ENCODE measurements at regions not wholly inside any gene's neighbourhood (a gene's known extent, or its start where the extent isn't known, plus 50 kb on each side); places are given as distances from the start of the nearest gene placed in this dataset.

GRCh38 chr7:106603346-106603745 is 57.6 kb downstream of the CCDC71L start:
- ChIA-PET POLR2A (no interaction called here), CTCF (no interaction called here)
- no peak for TF ChIP-seq CTCF (IDR thresholded peaks at IDR 0.05; ENCODE audit: insufficient read depth in 1 of 2, low read depth in 1 of 2, low read length in 1 of 2, severe bottlenecking in 1 of 2, unreplicated experiment in 1 of 2)

GRCh38 chr7:106602062-106602461 is 58.9 kb downstream of the CCDC71L start:
- no peaks in the 10 kb centered on the region for H3K27me3 Mint-ChIP-seq (ENCODE audit: insufficient read depth, unreplicated experiment)
- no peaks in the 10 kb centered on the region for H3K4me1 Mint-ChIP-seq (ENCODE audit: low read depth, unreplicated experiment)
- H3K27ac Mint-ChIP-seq (ENCODE audit: unreplicated experiment): no peak overlapping the region
- Histone ChIP-seq H3K4me3 (ENCODE audit: low read depth, low read length) (no peak overlapping the region), H3K36me3 (ENCODE audit: control insufficient read depth, insufficient read depth, low read length) (no peaks in the 10 kb centered on the region), H3K27me3 (replicated peaks; ENCODE audit: control insufficient read depth, insufficient read depth, low read length) (no peaks in the 10 kb centered on the region), H3K9me3 (no peaks in the 10 kb centered on the region), H3K4me1 (peaks cover 10% of the 10 kb centered on the region)
- DNase-seq: no peak
- H3K36me3 Mint-ChIP-seq (ENCODE audit: insufficient read depth, unreplicated experiment): no peaks in the 10 kb centered on the region
- intact Hi-C loops (cut with micrococcal nuclease; ENCODE audit: unreplicated experiment): no loop called here
- CTCF ChIA-PET: no interaction called here
- no peaks in the 10 kb centered on the region for H3K9me3 Mint-ChIP-seq (ENCODE audit: unreplicated experiment)
- no peak for TF ChIP-seq CTCF (IDR thresholded peaks at IDR 0.05; ENCODE audit: insufficient read depth in 1 of 2, low read depth in 1 of 2, low read length in 1 of 2, severe bottlenecking in 1 of 2, unreplicated experiment in 1 of 2)
- no peak overlapping the region for H3K4me3 Mint-ChIP-seq (ENCODE audit: unreplicated experiment)
- POLR2A ChIA-PET: no interaction called here
- no TSS peak for BruUV-seq (replicated peaks)

More at GRCh38 chr7:106603346-106603745, 57.6 kb downstream of the CCDC71L start:
- no peak for DNase-seq
- H3K27me3 ChIP-seq (replicated peaks; ENCODE audit: control insufficient read depth, insufficient read depth, low read length): no peaks in the 10 kb centered on the region
- no peaks in the 10 kb centered on the region for H3K4me1 Mint-ChIP-seq (ENCODE audit: low read depth, unreplicated experiment)
- BruUV-seq (replicated peaks): no TSS peak
- H3K9me3 Mint-ChIP-seq (ENCODE audit: unreplicated experiment): no peaks in the 10 kb centered on the region
- H3K27ac Mint-ChIP-seq (ENCODE audit: unreplicated experiment): no peak overlapping the region
- no peak overlapping the region for H3K4me3 ChIP-seq (ENCODE audit: low read depth, low read length)
- H3K36me3 Mint-ChIP-seq (ENCODE audit: insufficient read depth, unreplicated experiment): no peaks in the 10 kb centered on the region
- no peaks in the 10 kb centered on the region for H3K9me3 ChIP-seq
- peaks cover 10% of the 10 kb centered on the region for H3K4me1 ChIP-seq
- H3K4me3 Mint-ChIP-seq (ENCODE audit: unreplicated experiment): no peak overlapping the region
- intact Hi-C loops (cut with micrococcal nuclease; ENCODE audit: unreplicated experiment): no loop called here
- H3K27me3 Mint-ChIP-seq (ENCODE audit: insufficient read depth, unreplicated experiment): no peaks in the 10 kb centered on the region
- no peaks in the 10 kb centered on the region for H3K36me3 ChIP-seq (ENCODE audit: control insufficient read depth, insufficient read depth, low read length)

- no TSS peak for BruUV-seq (replicated peaks)
- Histone ChIP-seq H3K4me1 (peaks cover 10% of the 10 kb centered on the region), H3K27me3 (replicated peaks; ENCODE audit: control insufficient read depth, insufficient read depth, low read length) (no peaks in the 10 kb centered on the region), H3K36me3 (ENCODE audit: control insufficient read depth, insufficient read depth, low read length) (no peaks in the 10 kb centered on the region), H3K4me3 (ENCODE audit: low read depth, low read length) (no peak overlapping the region), H3K9me3 (no peaks in the 10 kb centered on the region)
- ChIA-PET POLR2A (no interaction called here), CTCF (no interaction called here)
- Mint-ChIP-seq H3K4me3 (ENCODE audit: unreplicated experiment) (no peak overlapping the region), H3K27me3 (ENCODE audit: insufficient read depth, unreplicated experiment) (peaks cover 3% of the 10 kb centered on the region), H3K36me3 (ENCODE audit: insufficient read depth, unreplicated experiment) (no peaks in the 10 kb centered on the region), H3K9me3 (ENCODE audit: unreplicated experiment) (no peaks in the 10 kb centered on the region), H3K27ac (ENCODE audit: unreplicated experiment) (no peak overlapping the region), H3K4me1 (ENCODE audit: low read depth, unreplicated experiment) (no peaks in the 10 kb centered on the region)
- intact Hi-C loops (cut with micrococcal nuclease; ENCODE audit: unreplicated experiment): no loop called here
- no peak for TF ChIP-seq CTCF (IDR thresholded peaks at IDR 0.05; ENCODE audit: insufficient read depth in 1 of 2, low read depth in 1 of 2, low read length in 1 of 2, severe bottlenecking in 1 of 2, unreplicated experiment in 1 of 2)
- DNase-seq: no peak
Observed at GRCh38 chr7:106600569-106601373, 60.2 kb downstream of the CCDC71L start.

Measured in Caco-2 (cell line).